ENCODE measurements at regions not wholly inside any gene's neighbourhood (a gene's known extent, or its start where the extent isn't known, plus 50 kb on each side); places are given as distances from the start of the nearest gene placed in this dataset.

DNA sequence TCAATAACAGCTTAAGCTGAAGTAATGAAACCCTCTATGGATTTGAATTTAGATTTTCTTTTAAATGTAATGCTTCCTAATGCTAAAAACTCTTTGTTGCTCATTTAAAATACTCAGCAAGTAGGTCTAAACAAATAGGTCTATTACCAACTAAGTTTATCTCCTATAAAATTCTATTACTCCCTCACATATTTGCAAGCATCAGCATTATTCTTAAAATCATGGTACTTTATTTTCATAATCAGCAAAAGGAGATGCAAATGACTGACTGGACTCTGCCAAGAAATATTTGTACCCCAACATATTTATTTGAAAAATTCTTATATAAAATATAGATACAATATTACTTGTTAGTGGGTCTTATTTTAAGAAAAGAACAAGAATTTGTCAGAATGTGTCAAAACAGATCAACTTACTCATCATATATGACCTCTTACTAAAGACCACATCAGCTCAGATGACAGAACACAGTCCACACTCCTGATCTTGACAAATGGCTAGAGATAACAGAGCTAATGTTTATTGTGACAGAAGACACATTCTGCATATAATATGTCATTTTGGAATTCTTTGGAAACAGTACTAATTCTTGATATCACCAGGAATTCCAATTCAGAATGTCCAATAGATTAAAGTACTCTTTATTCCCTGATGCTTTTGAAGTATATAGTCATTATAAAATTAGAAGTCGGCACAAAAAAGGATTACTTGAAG is 704.6 kb upstream of the PCDH9 start:
- TF ChIP-seq, protein P1, sequence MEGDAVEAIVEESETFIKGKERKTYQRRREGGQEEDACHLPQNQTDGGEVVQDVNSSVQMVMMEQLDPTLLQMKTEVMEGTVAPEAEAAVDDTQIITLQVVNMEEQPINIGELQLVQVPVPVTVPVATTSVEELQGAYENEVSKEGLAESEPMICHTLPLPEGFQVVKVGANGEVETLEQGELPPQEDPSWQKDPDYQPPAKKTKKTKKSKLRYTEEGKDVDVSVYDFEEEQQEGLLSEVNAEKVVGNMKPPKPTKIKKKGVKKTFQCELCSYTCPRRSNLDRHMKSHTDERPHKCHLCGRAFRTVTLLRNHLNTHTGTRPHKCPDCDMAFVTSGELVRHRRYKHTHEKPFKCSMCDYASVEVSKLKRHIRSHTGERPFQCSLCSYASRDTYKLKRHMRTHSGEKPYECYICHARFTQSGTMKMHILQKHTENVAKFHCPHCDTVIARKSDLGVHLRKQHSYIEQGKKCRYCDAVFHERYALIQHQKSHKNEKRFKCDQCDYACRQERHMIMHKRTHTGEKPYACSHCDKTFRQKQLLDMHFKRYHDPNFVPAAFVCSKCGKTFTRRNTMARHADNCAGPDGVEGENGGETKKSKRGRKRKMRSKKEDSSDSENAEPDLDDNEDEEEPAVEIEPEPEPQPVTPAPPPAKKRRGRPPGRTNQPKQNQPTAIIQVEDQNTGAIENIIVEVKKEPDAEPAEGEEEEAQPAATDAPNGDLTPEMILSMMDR (IDR thresholded peaks at IDR 0.05), result no peak
- TF ChIP-seq EP300 (IDR thresholded peaks at IDR 0.05), result no peak
